Transverse colon (tissue), 4 donors: ENCODE measurements at regions not wholly inside any gene's neighbourhood (a gene's known extent, or its start where the extent isn't known, plus 50 kb on each side); places are given as distances from the start of the nearest gene placed in this dataset.

Source experiments
- DNase-seq: peaks from one replicate; pipeline ENCODE4 v3.0.0-alpha.2; 2019
- H3K27ac ChIP-seq, 4 donors: fragments of 200-600 bp; sonication (generic); 2 replicates each; pipeline ENCODE4 v1.5.1; 2016 to 2018; ENCODE audit warnings: inconsistent platforms in 4 of 4
- H3K27me3 ChIP-seq: fragments of 200-600 bp; sonication (generic); 2 replicates; pipeline ENCODE4 v1.5.1; 2017; ENCODE audit warnings: inconsistent platforms
- H3K36me3 ChIP-seq, 4 donors: fragments of 200-600 bp; sonication (generic); 2 replicates each; pipeline ENCODE4 v1.5.1; 2017 to 2019; ENCODE audit warnings: inconsistent platforms in 4 of 4
- H3K4me1 ChIP-seq, 4 donors: fragments of 200-600 bp; sonication (generic); 2 replicates each; pipeline ENCODE4 v1.5.1; 2017 to 2020; ENCODE audit warnings: inconsistent platforms in 4 of 4
- H3K4me3 ChIP-seq, 4 donors: fragments of 200-600 bp; sonication (generic); 1 replicate in 1 of 4; 2 replicates in 3 of 4; pipeline versions ENCODE4 v1.5.1 to v1.6.1; 2017 to 2019; ENCODE audit warnings: inconsistent platforms in 4 of 4
- H3K9me3 ChIP-seq, 2 donors: fragments of 200-600 bp; sonication (generic); 2 replicates each; pipeline ENCODE4 v1.5.1; 2017 to 2019; ENCODE audit warnings: inconsistent platforms in 2 of 2
- EP300 ChIP-seq: sonication (generic); formaldehyde crosslinking; IDR thresholded peaks from one replicate; pipeline ENCODE4 v1.6.1; 2017; ENCODE audit warnings: antibody characterized with exemption, low read depth
- POLR2A ChIP-seq: fragments of 450-650 bp; IDR thresholded peaks from one replicate; pipeline ENCODE4 v1.6.1; 2016; ENCODE audit warnings: antibody characterized with exemption, mild to moderate bottlenecking, moderate library complexity
- POLR2AphosphoS5 ChIP-seq, 3 donors: sonication (generic); formaldehyde crosslinking; IDR thresholded peaks; one replicate each; pipeline ENCODE4 v1.6.1; 2016; ENCODE audit warnings: antibody characterized with exemption in 3 of 3
- WGBS, 2 donors: methylation state at CpG; one replicate each; pipeline ENCODE4 v1.1.5; 2018; ENCODE audit warnings: low coverage in 1 of 2; 5-methylcytosine and 5-hydroxymethylcytosine counted together
- in situ Hi-C, 4 donors: fragments of 200-750 bp; cut with MboI; loops; one replicate each; pipeline versions ENCODE4 v1.15.0 to v1.15.1; 2017; ENCODE audit warnings: low sequenced_read_pairs in 3 of 4, low pct_ligation_motif_present in 1 of 4, low pct_unique_long_range_greater_than_20kb in 1 of 4
- intact Hi-C: fragments of 100-400 bp; cut with DNase I; formaldehyde crosslinking; loops from one replicate; pipeline ENCODE4 v1.15.1; 2023; ENCODE audit warnings: low total_unique reads
- TF ChIP-seq, protein P1 (sequence below), 5 experiments: fragments of 200-600 bp in 3 of 5; fragments of 450-650 bp in 2 of 5; sonication (generic) in 3 of 5; IDR thresholded peaks; 1 replicate in 2 of 5; 2 replicates in 3 of 5; pipeline ENCODE4 v1.5.1; 2016 to 2017; ENCODE audit warnings: antibody characterized with exemption in 5 of 5, inconsistent platforms in 3 of 5, mild to moderate bottlenecking in 2 of 5, moderate library complexity in 1 of 5

DNA sequence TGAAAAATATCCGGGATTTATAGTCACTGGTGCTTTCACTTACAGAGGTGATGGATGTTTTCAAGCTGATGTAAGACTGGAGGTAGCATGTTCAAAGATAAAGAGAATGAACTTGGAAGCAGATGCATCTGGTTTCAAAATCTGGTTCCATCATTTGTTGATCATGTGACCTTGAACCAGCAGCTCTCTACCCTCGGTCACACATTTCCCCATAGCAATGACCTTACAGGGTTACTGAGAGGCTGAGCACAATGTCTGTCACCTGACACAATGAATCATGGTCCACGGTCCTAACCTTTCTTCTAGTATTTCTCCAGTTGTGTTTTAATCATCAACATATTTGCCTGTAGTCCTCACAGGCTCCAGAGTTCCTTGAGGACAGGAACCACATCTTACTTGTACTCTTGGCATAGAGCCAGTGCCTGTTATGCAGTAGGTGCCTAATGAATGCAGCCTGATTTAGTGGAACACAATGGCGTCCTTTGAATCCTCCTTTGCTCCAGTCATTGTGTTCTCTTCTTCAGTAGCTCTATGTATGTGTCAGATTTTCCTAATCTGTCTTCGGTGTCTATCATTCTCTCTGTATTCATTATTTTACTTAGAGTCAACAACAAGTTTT, 667.3 kb downstream of the PTPRU start:
- Histone ChIP-seq H3K4me3 (no peak overlapping the region), H3K27ac (no peak overlapping the region), H3K9me3 (no peaks in the 10 kb centered on the region), H3K36me3 (no peaks in the 10 kb centered on the region), H3K4me1 (no peaks in the 10 kb centered on the region), H3K27me3 (peaks cover 20% of the 10 kb centered on the region)
- in situ Hi-C loops, result loop anchor here in 1 of 4 donors (10.0 kb wide), 1 partner anchor 59 kb away; no protein-coding TSS in a partner anchor
- intact Hi-C loops, result no loop called here
- no peak for DNase-seq
- 71 to 77% methylated on average over 5 of the region's 5 CpGs for WGBS, 2 donors
- TF ChIP-seq, protein P1, sequence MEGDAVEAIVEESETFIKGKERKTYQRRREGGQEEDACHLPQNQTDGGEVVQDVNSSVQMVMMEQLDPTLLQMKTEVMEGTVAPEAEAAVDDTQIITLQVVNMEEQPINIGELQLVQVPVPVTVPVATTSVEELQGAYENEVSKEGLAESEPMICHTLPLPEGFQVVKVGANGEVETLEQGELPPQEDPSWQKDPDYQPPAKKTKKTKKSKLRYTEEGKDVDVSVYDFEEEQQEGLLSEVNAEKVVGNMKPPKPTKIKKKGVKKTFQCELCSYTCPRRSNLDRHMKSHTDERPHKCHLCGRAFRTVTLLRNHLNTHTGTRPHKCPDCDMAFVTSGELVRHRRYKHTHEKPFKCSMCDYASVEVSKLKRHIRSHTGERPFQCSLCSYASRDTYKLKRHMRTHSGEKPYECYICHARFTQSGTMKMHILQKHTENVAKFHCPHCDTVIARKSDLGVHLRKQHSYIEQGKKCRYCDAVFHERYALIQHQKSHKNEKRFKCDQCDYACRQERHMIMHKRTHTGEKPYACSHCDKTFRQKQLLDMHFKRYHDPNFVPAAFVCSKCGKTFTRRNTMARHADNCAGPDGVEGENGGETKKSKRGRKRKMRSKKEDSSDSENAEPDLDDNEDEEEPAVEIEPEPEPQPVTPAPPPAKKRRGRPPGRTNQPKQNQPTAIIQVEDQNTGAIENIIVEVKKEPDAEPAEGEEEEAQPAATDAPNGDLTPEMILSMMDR (IDR thresholded peaks at IDR 0.05), result no peak
- TF ChIP-seq EP300 (no peak), POLR2AphosphoS5 (IDR thresholded peaks at IDR 0.05) (no peak), POLR2A (no peak)

DNA sequence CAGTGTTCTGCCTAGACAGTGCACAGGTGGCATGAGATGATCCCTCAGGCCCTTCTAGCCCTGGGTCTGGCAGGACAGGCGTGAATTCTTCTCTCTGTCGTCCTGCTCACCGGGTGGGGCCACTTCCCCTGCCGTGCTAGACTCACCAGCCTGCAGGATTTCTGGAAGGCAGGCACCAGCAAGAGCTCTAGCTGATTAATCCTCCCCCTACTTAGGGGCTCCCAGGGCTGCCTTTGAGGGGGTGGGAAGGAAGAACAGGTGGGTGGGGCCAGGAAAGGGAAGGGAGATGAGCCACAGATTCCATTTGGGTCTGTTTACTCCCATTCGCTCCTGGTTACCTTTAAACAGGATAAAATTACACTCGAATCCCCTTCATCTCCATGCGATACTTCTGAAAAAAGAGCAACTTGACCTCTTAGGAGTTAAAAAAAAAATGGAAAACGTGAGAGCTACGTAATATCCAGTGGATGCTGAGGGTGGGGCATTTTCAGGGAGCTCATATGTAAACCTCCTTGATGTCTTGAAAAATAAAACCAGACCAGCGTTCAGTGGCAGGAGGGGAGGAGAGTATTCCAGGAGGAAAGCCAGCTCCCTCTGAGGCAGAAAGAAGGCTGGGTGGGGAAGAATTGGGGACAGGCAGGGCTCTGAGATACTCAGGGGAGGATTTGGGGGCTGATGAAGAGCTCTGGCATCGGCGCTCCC, 665.5 kb downstream of the PTPRU start:
- H3K4me3 ChIP-seq, result no peak overlapping the region
- H3K27me3 ChIP-seq, result peaks cover 22% of the 10 kb centered on the region
- TF ChIP-seq, protein P1 (IDR thresholded peaks at IDR 0.05), result no peak
- TF ChIP-seq POLR2A, result no peak
- no peak for TF ChIP-seq POLR2AphosphoS5 (IDR thresholded peaks at IDR 0.05)
- no peak for TF ChIP-seq EP300
- no peak for DNase-seq
- H3K4me1 ChIP-seq, result no peaks in the 10 kb centered on the region
- intact Hi-C loops (no loop called here), in situ Hi-C loops (loop anchor here in 1 of 4 donors (10.0 kb wide), 1 partner anchor 57 kb away; no protein-coding TSS in a partner anchor)
- no peaks in the 10 kb centered on the region for H3K36me3 ChIP-seq
- 0 to 29% methylated on average over 1 to 12 of the region's 12 CpGs for WGBS, 2 donors
- no peak overlapping the region for H3K27ac ChIP-seq
- H3K9me3 ChIP-seq, result no peaks in the 10 kb centered on the region

DNA sequence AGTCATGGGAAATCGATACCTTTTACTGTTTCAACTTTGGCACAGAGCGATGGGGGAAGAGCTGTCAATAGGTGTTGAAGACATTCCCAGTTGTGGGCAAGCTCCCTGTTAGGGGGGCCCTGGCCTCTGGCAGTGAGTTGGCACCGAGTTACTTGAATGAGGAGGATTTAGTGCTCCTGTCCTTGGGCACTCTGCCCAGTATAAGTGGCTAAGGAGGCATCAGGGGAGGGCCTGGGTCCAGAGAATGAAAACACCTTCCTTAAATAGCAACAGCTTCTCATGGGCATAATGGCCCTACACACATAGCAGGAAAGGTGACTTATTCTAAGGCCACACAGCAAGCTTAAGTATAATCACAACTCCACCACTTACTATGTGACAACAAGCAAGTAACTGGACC, 664.4 kb downstream of the PTPRU start:
- WGBS, 2 donors, result 20 to 66% methylated on average over 1 to 3 of the region's 3 CpGs
- in situ Hi-C loops, result loop anchor here in 1 of 4 donors (10.0 kb wide), 1 partner anchor 56 kb away; no protein-coding TSS in a partner anchor
- intact Hi-C loops, result no loop called here
- DNase-seq, result no peak
- H3K4me3 ChIP-seq, result no peak overlapping the region
- H3K27ac ChIP-seq, result no peak overlapping the region
- no peaks in the 10 kb centered on the region for H3K4me1 ChIP-seq
- no peaks in the 10 kb centered on the region for H3K9me3 ChIP-seq
- peaks cover 30% of the 10 kb centered on the region for H3K27me3 ChIP-seq
- TF ChIP-seq, protein P1 (IDR thresholded peaks at IDR 0.05), result no peak
- TF ChIP-seq POLR2A, result no peak
- no peaks in the 10 kb centered on the region for H3K36me3 ChIP-seq

DNA sequence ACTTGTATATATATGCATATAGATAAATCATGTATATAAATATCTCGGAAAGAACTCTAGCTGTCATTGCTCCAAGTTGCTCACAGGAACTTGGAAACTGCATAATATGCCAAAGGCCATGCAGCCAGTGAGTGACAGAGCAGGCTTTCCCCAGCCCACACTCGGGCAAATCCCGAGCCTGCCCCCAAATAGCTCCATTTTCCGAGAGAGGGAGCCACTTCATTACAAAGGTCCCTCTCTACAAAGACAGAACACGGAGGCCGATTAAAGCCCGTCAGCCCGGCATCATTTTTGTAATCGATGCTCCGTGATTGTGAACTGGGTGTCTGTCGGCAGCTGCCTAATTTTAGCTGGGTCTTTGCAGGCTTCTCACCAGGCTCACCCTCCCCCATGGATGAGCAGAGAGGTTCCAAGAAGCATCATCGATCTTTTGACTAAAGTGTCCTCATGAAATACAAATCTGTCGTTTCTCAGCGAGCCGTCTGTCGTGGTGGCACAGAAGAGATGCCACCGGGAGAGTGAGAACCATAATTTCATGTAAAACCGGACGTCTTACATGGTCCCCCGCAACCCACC, 663.9 kb downstream of the PTPRU start:
- H3K4me1 ChIP-seq, result no peaks in the 10 kb centered on the region
- WGBS, 2 donors, result 17 to 76% methylated on average over 1 to 20 of the region's 20 CpGs
- intact Hi-C loops, result no loop called here
- DNase-seq, result no peak
- H3K27ac ChIP-seq, result no peak overlapping the region
- H3K4me3 ChIP-seq, result no peak overlapping the region
- in situ Hi-C loops, result loop anchor here in 1 of 4 donors (10.0 kb wide), 1 partner anchor 55 kb away; no protein-coding TSS in a partner anchor
- peaks cover 30% of the 10 kb centered on the region for H3K27me3 ChIP-seq
- H3K36me3 ChIP-seq, result no peaks in the 10 kb centered on the region
- no peaks in the 10 kb centered on the region for H3K9me3 ChIP-seq
- TF ChIP-seq, protein P1 (IDR thresholded peaks at IDR 0.05), result no peak
- TF ChIP-seq POLR2AphosphoS5 (IDR thresholded peaks at IDR 0.05), result no peak
- no peak for TF ChIP-seq POLR2A
- no peak for TF ChIP-seq EP300
